NCI-H2029 treated with DMSO at 0.1 percent for 48 hours (cell line): ENCODE measurements at regions not wholly inside any gene's neighbourhood (a gene's known extent, or its start where the extent isn't known, plus 50 kb on each side); places are given as distances from the start of the nearest gene placed in this dataset.
"Not testable (repeated sequence)": the region's sequence is repeated elsewhere in the genome, so short reads cannot be mapped to it uniquely, and the experiment has no call there.

Experiments
- DNase-seq: peaks from one replicate; lab custom pipeline; 2025; lab: John Stamatoyannopoulos, UW

DNA sequence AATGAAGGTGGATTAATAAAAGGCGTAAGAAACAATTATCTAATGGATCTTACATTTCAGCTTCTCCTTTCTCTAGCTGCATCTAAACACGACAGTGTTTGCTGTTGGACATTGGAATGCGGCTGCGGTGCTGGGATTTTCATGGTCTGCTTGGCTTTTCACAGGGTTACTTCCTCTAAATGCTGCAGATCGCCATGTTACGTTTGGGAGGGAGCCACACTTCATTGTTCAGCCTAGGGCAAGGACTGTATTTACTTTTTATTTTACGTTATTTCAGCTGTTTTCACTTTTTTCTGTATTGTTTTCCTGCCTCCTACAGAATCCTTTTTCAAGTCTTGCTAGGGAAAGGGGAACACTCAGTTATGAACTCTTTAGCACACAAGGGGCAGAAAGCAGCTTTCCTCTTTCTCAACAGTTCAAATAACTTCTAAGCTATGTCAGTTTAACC is 97.9 kb upstream of the MTHFD1L start:
- DNase-seq: no peak

DNA sequence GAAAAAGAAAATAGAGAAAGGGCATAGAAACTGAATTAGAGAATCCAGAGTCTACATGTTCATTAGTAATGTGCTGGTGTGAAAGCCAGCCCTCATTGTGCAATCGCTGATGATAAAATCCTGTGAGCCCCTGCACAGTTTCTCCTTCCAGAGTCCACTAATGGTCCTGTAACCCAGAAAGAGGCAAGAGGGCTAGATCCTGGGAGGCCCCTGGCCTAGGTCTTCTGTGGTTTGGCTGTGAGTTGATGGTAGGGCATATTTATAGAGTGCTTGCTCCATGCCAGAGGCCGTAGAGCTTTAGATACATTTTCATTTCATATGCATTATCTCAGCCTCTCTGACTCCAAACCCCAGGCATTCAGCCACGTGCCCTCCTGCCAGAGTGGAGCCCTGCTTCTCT is 94.9 kb upstream of the MTHFD1L start:
- DNase-seq: no peak

DNA sequence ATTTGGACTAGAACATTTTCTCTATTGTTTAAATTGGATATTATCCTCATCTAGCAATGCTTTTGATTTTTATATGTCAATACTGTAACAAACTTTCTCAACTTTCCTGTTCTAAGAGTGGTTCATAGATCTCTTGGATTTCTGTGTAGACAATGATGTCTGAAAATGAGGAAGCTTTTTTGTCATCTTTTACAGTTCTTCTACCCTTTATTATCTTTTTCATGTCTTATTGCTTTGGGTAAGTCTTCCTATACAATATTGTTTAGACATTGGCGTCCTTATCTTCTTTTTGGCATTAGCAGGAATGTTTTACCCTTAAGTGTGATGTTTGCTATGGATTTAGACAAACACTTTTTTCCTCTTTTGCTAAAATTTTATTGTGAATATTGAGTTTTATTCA is 91.5 kb upstream of the MTHFD1L start:
- no peak for DNase-seq

DNA sequence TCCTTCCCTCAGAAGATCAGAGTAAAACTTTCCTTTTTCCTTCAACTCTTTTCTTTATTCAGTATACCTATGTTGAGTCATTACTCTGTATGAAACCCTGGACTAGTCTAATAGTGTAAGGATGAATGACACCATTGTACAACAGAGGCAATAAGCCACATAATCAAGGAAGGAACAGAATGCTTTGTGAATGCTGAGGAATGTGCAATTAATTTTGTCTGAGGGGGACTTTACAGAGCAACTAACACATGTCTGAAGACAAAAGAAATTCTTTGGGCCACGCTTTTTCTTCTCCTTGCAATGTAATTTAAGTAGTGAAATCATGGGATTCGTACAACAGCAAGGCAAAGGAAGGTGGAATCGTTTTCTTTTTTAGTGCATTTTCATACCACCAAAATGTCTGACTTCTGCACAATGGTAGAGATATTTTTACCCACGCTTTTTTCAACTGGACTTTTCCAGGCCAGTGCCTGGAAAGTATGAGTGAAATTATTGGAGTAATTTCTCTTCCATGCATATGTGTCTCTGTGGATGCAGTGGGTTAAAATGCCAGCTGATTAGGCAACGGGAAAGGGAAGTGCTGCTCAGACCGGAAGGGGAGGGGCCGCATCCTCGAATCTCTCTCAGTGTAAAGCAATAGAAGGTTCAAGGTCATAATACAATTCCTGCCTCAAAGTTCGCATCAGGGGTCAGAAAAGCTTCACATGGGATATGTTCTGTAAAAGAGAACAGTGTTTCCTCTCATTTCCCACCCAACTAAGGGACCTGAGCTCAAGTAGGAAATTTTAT is 89.9 kb upstream of the MTHFD1L start:
- DNase-seq: no peak

DNA sequence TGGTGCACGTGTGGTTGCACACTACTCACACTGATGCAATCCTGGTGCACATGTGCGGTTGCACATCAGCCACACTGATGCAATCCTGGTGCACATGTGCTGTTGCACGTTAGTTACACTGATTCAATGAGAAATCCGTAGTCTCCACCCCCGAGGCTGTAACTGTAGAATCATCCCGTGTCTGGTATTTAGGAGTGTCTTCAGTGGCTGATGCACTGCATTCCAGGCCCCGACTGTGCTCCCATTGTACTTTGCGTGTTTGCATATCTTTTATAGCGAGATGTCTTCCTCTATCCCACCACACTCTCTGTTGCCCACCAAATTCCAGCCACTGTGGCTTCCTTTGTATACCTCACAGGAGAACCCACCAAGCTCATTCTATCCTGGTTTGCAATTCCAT is 87.8 kb upstream of the MTHFD1L start:
- no peak for DNase-seq

DNA sequence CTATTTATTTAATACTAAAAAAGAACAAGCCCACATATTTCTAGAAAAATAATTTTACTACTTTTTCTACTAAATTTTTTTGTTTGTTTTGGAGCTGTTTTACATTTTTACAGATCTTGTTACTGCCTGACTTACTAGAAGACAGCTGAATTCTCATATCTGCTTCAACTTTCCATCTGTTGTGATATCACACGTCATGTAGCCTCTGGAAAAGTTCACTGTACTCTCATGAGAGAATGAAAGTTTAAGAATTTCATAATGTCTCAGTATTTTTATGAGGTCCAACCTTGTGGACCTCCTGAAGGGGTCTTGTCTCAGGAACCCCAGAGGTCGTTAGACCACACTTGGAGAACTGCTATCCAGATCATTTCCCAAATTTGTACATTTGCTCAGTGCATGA is 81.7 kb upstream of the MTHFD1L start:
- no peak for DNase-seq

DNA sequence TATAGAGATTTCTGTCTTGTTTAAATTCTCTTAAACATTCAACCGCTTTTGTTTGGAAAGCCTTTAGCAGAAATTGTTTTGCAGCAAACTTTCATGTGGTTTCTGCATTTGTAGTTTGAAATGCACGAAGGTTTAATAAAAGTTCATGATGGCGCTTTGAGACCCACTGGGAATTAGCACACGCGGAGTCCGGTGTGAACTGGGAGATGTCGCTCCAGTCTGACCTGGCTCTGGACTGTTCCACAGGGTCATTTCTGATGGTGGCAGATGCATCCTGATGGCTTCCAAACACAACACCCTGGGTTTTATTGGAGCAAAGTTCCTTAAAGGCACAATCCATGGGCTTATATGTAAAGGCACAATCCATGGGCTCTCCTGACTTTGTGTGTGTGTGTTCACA is 78.1 kb upstream of the MTHFD1L start:
- DNase-seq: no peak

DNA sequence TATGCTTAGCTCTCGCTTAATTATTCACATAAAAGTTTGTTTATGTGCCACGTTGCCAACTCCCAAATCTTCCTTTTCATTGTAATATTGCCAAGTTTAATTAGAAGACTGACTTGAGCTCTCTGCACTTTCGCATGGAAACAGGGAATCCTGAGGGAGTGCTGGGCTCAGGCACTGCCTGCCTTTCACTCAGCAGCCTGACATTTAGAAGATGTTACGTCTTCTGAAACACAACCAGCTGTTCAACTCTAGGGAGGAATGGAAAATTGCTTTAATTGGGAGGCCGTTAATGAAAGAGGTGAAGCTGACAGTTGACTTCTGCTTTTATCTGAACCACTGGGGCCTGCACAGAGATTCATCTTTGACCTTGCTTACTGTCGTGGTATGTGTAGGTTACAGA is 77.4 kb upstream of the MTHFD1L start:
- DNase-seq: no peak

DNA sequence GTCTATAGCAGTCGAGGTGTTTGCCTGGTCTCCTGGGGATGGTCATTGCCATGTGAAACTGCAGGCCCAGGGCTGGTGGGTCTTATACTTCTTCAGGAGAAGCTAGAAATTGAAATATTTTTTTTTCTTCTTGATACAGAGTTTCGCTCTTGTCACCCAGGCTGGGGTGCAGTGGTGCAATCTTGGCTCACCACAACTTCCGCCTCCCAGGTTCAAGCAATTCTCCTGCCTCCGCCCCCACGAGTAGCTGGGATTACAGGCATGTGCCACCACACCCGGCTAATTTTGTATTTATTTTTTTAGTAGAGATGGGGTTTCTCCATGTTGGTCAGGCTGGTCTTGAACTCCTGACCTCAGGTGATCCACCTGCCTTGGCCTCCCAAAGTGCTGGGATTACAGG is 75.6 kb upstream of the MTHFD1L start:
- not testable (repeated sequence) for DNase-seq

DNA sequence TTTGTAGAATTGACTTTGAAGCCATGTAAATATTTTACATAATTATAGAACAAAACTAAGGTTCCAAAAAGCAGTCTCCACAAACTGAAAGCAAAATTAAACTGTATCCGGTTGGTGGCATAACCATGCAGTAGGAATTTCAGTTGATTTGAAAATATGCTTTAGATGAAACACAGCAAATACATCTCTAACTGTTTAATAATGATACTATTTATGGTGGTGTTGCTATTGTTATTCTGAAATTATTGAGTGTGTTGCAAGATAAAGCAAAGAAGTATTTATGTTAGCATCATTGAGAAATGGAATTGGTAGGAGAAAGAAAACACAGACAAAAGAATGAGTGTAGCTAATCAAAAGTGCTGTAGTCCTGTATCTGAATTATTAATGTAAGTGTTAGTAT is 73.8 kb upstream of the MTHFD1L start:
- DNase-seq: no peak

DNA sequence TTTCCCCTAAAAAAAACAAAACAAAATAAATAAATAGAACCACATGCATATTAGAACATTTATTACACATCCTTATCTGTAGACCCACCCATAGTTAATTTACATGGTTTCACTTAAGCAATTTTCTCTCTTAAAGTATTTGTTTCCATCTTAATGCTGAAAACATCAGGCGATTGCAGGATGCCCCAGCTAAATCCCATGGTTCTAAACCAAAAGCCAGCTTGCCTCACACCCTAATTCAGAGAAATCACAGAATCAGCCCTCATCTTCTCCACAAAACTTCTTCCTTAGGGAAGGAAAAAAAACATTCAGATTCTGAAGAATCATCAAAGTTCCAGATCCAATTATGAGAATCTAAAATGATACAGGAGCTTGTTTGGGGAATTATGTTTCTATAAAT is 67.6 kb upstream of the MTHFD1L start:
- DNase-seq: no peak

DNA sequence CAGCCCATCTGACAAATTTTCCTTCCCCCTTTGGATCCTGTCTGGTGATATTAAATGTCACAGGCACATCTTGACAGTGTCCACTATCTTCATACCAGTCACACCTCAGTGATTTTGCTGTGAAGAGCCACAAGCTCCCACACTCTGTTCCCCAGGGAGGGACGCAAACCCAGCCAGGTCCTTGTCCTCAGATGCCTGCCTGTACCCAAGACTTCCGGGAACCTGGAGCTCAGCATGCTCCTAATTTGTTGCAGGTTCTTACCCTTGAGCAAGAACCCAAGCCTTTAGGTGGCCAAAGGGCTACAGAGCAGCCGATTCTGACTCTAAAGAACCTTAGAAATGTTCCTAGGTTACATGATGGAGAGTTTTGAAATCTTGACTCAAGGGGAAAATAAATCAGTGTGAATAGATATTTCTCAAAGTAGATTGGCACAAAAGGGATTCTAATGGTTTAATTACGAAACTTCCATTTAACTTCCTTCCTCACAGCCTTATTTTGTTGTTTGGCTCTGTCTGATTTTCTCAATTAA is 66.2 kb upstream of the MTHFD1L start:
- no peak for DNase-seq

DNA sequence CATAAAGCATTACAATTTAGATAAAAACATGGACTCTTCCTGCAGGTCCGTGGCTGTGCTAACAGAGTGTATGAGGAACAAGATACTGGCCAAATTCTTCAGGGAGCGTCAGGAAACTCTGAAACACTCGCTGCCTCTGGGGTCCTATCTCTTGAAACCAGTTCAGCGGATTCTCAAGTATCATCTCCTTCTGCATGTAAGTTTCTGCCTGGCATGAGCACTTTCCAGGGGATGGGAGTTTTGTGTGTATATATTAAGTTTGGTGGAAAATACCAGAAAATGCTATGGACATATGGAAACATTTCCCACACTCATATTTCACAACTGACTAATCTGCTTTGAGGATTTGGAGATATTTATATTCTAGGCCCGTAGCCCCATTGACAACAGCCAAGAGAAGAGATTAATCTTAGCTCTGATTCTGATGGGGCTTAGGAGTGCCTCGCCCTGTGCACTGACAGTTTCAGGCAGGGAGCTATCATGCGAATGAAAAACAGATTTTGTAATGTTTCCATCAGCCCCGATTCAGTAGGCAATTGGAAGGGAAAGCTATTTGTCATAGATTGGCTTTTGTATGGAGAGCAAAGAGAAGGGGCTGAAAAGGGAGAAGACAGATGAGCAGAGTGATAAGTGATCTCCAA is 64.7 kb upstream of the MTHFD1L start:
- no peak for DNase-seq

DNA sequence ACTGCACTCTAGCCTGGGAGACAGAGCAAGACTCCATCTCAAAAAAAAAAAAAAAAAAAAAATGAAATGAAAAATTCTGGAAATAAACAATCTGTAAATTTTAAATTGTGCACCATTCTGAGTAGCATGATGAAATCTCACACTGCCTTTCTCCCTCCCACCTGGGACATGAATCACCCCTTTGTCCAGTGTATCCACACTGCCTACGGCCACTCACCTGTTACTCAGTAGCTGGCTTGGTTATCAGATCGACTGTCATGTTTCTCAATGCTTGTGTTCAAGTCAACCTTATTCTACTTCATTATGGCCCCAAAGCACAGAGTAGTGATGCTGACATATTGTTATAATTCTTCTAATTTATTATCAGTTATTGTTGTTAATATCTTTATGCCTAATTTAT is 58.7 kb upstream of the MTHFD1L start:
- DNase-seq: no peak

DNA sequence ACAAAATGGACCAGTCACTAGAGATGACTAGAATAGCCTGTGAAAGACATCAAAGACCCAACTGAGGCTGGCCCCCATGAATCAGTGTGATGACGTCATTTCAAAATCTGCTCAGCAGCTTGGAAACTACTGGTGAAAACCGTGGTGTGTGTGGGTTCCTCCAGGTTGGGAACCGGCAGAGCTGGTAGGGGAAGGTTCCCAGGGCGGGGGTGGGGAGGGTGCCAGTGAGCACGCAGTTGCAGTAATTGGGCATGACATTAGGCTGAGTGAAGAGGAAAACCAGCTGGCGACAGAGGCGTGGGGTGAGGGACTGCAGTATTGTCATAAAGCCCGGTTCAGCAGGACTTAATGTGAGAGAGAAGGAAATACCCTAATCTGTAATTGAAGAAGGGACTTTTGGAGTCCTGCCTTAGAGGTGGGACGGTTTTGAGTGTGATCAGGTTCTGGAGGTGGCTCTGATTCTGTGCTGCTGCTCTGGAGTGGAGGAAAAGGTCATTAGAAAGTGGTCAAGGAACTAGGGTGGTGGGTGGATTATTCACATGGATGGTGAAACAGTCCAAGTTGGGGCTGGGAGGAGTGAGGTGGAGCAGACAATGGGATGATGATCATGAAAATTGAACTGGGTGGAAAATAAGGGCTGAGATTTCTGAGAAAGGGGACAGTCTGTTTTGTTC is 52.0 kb upstream of the MTHFD1L start:
- no peak for DNase-seq

DNA sequence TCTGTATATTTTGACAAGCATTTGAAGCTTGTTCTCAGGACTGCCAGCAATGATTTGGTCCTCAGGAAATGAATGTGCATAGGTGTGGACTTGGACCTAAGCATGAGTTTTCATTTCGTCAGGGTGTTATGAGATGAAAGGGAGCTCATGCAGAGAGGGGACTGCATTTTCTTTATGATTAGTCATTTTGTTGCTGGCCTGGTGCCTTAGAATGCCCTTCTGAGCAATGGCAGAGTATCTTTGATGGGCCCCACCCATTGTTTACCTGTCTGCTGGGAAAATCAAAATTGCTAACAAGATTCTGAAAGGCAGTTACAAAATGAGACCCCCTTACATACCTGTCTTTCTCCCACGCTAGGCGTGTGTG is 51.5 kb upstream of the MTHFD1L start:
- DNase-seq: no peak
